ENCODE measurements at regions not wholly inside any gene's neighbourhood (a gene's known extent, or its start where the extent isn't known, plus 50 kb on each side); places are given as distances from the start of the nearest gene placed in this dataset.

GRCh38 chr1:55542901-55543504 lies 327.8 kb upstream of the USP24 start:
- peak overlapping the region in 1 of 2 experiments; percentile 52; a peak in 1 of 6 replicates for H3K27ac ChIP-seq
- ChIA-PET CTCF (no interaction called here), POLR2A (no interaction called here)
- TF ChIP-seq TFCP2L1 (CRISPR knock-in tag; IDR thresholded peaks at IDR 0.05) (no peak), SREBF2 (IDR thresholded peaks at IDR 0.05) (no peak), CHD2 (IDR thresholded peaks at IDR 0.05; ENCODE audit: low read length, partially characterized antibody) (no peak), CEBPB (IDR thresholded peaks at IDR 0.05) (no peak), ZNF302 (CRISPR knock-in tag; IDR thresholded peaks at IDR 0.05) (no peak), RFX5 (IDR thresholded peaks at IDR 0.05) (no peak), SMC3 (IDR thresholded peaks at IDR 0.05) (no peak), GATA3 (IDR thresholded peaks at IDR 0.05; ENCODE audit: borderline replicate concordance) (no peak), CBX8 (IDR thresholded peaks at IDR 0.05) (no peak), PHF8 (IDR thresholded peaks at IDR 0.05; ENCODE audit: borderline replicate concordance, low read depth) (no peak)
- H3K4me2 ChIP-seq: no peak overlapping the region
- FAIRE-seq (no peak), ATAC-seq (no peak), DNase-seq (ENCODE audit: low read depth in 1 of 2, low spot score in 1 of 2) (no peak)
- H3K4me1 ChIP-seq: no peaks in the 10 kb centered on the region
- H3K4me3 ChIP-seq: no peak overlapping the region
- no peaks in the 10 kb centered on the region for H3K9me3 ChIP-seq

- no peak for ATAC-seq
- CTCF ChIA-PET: no interaction called here
- FAIRE-seq: no peak
Observed at GRCh38 chr1:55541296-55541695, 326.1 kb upstream of the USP24 start.

More at GRCh38 chr1:55541296-55541695, 326.1 kb upstream of the USP24 start:
- Histone ChIP-seq H3K4me2 (no peak overlapping the region), H3K9me3 (no peaks in the 10 kb centered on the region), H3K27ac (no peak overlapping the region), H3K4me3 (no peak overlapping the region), H3K4me1 (no peaks in the 10 kb centered on the region)
- 85% methylated on average over 1 of the region's 1 CpG for WGBS (ENCODE audit: missing lambda C conversion rate)
- DNase-seq (ENCODE audit: low read depth in 1 of 2, low spot score in 1 of 2): no peak
- POLR2A ChIA-PET: no interaction called here
- TF ChIP-seq BCL3 (IDR thresholded peaks at IDR 0.05): no peak
- no peak for TF ChIP-seq TP53 (CRISPR knock-in tag; IDR thresholded peaks at IDR 0.05)
- no peak for TF ChIP-seq ZNF302 (CRISPR knock-in tag; IDR thresholded peaks at IDR 0.05)
- TF ChIP-seq HES2 (IDR thresholded peaks at IDR 0.05): no peak
- no peak for TF ChIP-seq MAFK (IDR thresholded peaks at IDR 0.05; ENCODE audit: partially characterized antibody)
- no peak for TF ChIP-seq CEBPB (IDR thresholded peaks at IDR 0.05)
- TF ChIP-seq HMGXB4 (CRISPR knock-in tag; IDR thresholded peaks at IDR 0.05; ENCODE audit: borderline replicate concordance): no peak
- no peak for TF ChIP-seq ZFP36 (IDR thresholded peaks at IDR 0.05; ENCODE audit: borderline replicate concordance, partially characterized antibody)
- no peak for TF ChIP-seq HOXA7 (CRISPR knock-in tag; IDR thresholded peaks at IDR 0.05)
- TF ChIP-seq NR3C1 (IDR thresholded peaks at IDR 0.05): no peak
